Aorta (tissue), 5 donors: ENCODE measurements at regions not wholly inside any gene's neighbourhood (a gene's known extent, or its start where the extent isn't known, plus 50 kb on each side); places are given as distances from the start of the nearest gene placed in this dataset.

Experiments
- ATAC-seq: fragments of 200-7000 bp; cut with Tn5 transposase; one replicate; pipeline ENCODE4 v1.9.1; 2022; ENCODE audit warnings: moderate library complexity; ENCODE audit not compliant: low FRiP score
- DNase-seq, 2 donors: peaks; one replicate each; pipeline ENCODE4 v3.0.0-alpha.2; 2020
- H3K27ac ChIP-seq, 2 donors: one replicate each; pipeline ENCODE4 v1.5.1; 2013; ENCODE audit warnings: low read length in 2 of 2, mild to moderate bottlenecking in 2 of 2, moderate library complexity in 2 of 2, control low read depth in 1 of 2, inconsistent platforms in 1 of 2, low read depth in 1 of 2
- H3K27me3 ChIP-seq, 2 donors: one replicate each; pipeline ENCODE4 v1.6.1; 2013; ENCODE audit warnings: control low read depth in 1 of 2, low read length in 1 of 2, mild to moderate bottlenecking in 1 of 2, moderate library complexity in 1 of 2; ENCODE audit not compliant: insufficient read depth in 2 of 2, control insufficient read depth in 1 of 2
- H3K36me3 ChIP-seq, 2 donors: one replicate each; pipeline ENCODE4 v1.6.1; 2013; ENCODE audit warnings: control low read depth in 1 of 2, low read length in 1 of 2, mild to moderate bottlenecking in 1 of 2; ENCODE audit not compliant: insufficient read depth in 2 of 2, control insufficient read depth in 1 of 2
- H3K4me1 ChIP-seq, 2 donors: one replicate each; pipeline ENCODE4 v1.6.1; 2013; ENCODE audit warnings: low read length in 2 of 2, control low read depth in 1 of 2, mild to moderate bottlenecking in 1 of 2, moderate library complexity in 1 of 2; ENCODE audit not compliant: insufficient read depth in 2 of 2, control insufficient read depth in 1 of 2
- H3K4me3 ChIP-seq, 2 donors: one replicate each; pipeline ENCODE4 v1.5.1; 2013; ENCODE audit warnings: low read length in 2 of 2, control low read depth in 1 of 2, mild to moderate bottlenecking in 1 of 2
- H3K9me3 ChIP-seq: one replicate; pipeline ENCODE4 v1.6.1; 2013; ENCODE audit warnings: mild to moderate bottlenecking, low read length; ENCODE audit not compliant: control insufficient read depth
- WGBS, 2 donors: extraction: QIAGEN DNeasy Blood & Tissue Kit; methylation state at CpG; one replicate each; pipeline ENCODE4 v1.1.7; 2013; 5-methylcytosine and 5-hydroxymethylcytosine counted together
- intact Hi-C, 2 donors: fragments of 100-400 bp; cut with DNase I; formaldehyde crosslinking; loops; one replicate each; pipeline versions ENCODE4 v1.14.2 to v1.15.0; 2022
- donor health status: healthy with polysubstance abuse.
- donor health status: Bipolar disorder and iron deficiency.
- donor health status: DM: no; HTN: no; CAD: no.
- donor health status: DM: no; HTN: no; CAD: no.
- donor health status: DM: yes; HTN: yes; CAD: no.

DNA sequence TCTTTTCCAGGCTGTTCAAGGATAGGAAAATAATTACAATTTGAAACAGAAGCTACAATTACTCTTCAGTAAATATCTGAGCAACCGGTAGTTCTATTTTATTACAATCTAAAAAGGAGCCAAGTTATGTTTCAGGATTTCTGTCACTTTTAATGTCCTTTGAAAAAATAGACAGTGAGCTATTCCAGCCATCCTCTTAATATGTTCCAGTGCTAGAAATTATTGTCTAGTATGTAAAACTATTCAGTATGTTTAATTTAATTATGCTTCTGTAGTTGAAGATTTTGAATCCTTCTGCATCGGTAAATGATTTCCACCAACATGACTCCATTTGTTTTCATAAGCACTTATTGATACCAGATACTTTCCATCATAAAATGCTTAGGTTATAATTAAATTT is 129.6 kb upstream of the SEMA3D start:
- whole genome bisulfite sequencing, 2 donors, result 77% methylated on average over 2 of the region's 2 CpGs

DNA sequence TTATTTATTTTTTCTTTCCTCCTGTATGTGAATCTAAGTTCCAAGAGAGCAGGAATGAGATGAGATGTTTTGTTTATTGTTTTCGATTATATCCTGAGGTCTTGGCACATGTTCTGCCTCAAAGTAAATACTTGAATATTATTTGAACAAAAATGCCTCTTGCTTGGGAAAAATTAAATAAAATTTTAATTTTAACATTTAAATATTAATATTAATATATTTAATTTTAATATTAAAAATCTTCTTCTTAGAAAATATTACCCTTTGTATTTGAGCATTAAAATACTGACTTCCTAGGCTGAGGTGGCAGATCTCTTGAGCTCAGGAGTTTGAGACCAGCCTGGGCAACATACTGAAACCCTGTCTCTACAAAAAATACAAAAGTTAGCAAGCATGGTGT is 123.4 kb upstream of the SEMA3D start:
- Histone ChIP-seq H3K27ac (no peak overlapping the region), H3K4me1 (no peaks in the 10 kb centered on the region), H3K9me3 (no peaks in the 10 kb centered on the region), H3K4me3 (no peak overlapping the region), H3K36me3 (no peaks in the 10 kb centered on the region), H3K27me3 (no peaks in the 10 kb centered on the region)
- WGBS, 2 donors, result 88 to 95% methylated on average over 1 of the region's 1 CpG
- ATAC-seq (no peak), DNase-seq (no peak)
- intact Hi-C loops, result no loop called here

More for the DNA sequence above, 129.6 kb upstream of the SEMA3D start:
- Histone ChIP-seq H3K36me3 (no peaks in the 10 kb centered on the region), H3K27ac (no peak overlapping the region), H3K9me3 (no peaks in the 10 kb centered on the region), H3K27me3 (no peaks in the 10 kb centered on the region), H3K4me3 (no peak overlapping the region), H3K4me1 (no peaks in the 10 kb centered on the region)
- DNase-seq (no peak), ATAC-seq (no peak)
- intact Hi-C loops, result no loop called here

GRCh38 chr7:85306115-85306514 is 119.3 kb upstream of the SEMA3D start:
- Histone ChIP-seq H3K27me3 (no peaks in the 10 kb centered on the region), H3K4me1 (no peaks in the 10 kb centered on the region), H3K4me3 (no peak overlapping the region), H3K27ac (no peak overlapping the region), H3K9me3 (no peaks in the 10 kb centered on the region), H3K36me3 (no peaks in the 10 kb centered on the region)
- ATAC-seq (no peak), DNase-seq (no peak)
- intact Hi-C loops, result no loop called here
- WGBS, 2 donors, result 28 to 29% methylated on average over 2 of the region's 2 CpGs

- intact Hi-C loops, result no loop called here
- 53 to 57% methylated on average over 3 of the region's 3 CpGs for WGBS, 2 donors
- Histone ChIP-seq H3K36me3 (no peaks in the 10 kb centered on the region), H3K9me3 (no peaks in the 10 kb centered on the region), H3K4me3 (no peak overlapping the region), H3K4me1 (no peaks in the 10 kb centered on the region), H3K27me3 (peaks cover 0 to 2% of the 10 kb centered on the region in 2 donors), H3K27ac (no peak overlapping the region)
- DNase-seq (no peak), ATAC-seq (no peak)
Observed at GRCh38 chr7:85294176-85294575, 107.3 kb upstream of the SEMA3D start.

- H3K4me1 ChIP-seq, result no peaks in the 10 kb centered on the region
- ATAC-seq (no peak), DNase-seq (no peak)
- no peaks in the 10 kb centered on the region for H3K27me3 ChIP-seq
- no peak overlapping the region for H3K4me3 ChIP-seq
- H3K9me3 ChIP-seq, result no peaks in the 10 kb centered on the region
- intact Hi-C loops, result no loop called here
- H3K27ac ChIP-seq, result no peak overlapping the region
- no peaks in the 10 kb centered on the region for H3K36me3 ChIP-seq
Observed at GRCh38 chr7:85292908-85293576, 106.2 kb upstream of the SEMA3D start.

DNA sequence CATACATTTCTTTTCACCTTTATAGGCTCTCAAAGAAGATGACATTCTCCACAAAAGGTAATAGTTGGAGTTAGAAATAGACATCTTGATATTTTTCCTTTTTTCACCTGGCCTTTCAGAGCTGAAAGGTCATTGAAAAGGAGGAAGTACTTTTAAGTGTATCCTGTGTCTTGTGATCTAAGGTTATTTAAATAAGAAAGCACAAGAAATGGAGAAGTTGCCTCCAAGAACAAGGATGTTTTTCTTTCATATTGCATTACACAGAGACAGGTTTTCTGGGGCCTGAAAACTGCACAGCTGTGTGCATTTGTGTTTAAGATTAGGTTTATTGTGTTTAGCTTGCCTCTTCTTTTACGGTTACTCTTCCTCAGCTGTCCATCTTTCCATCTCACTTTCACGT is 103.4 kb upstream of the SEMA3D start:
- H3K36me3 ChIP-seq, result no peaks in the 10 kb centered on the region
- H3K4me3 ChIP-seq, result no peak overlapping the region
- DNase-seq (no peak), ATAC-seq (no peak)
- no peak overlapping the region for H3K27ac ChIP-seq
- H3K4me1 ChIP-seq, result no peaks in the 10 kb centered on the region
- H3K9me3 ChIP-seq, result no peaks in the 10 kb centered on the region
- no peaks in the 10 kb centered on the region for H3K27me3 ChIP-seq
- intact Hi-C loops, result no loop called here
- 74 to 79% methylated on average over 2 of the region's 2 CpGs for WGBS, 2 donors

DNA sequence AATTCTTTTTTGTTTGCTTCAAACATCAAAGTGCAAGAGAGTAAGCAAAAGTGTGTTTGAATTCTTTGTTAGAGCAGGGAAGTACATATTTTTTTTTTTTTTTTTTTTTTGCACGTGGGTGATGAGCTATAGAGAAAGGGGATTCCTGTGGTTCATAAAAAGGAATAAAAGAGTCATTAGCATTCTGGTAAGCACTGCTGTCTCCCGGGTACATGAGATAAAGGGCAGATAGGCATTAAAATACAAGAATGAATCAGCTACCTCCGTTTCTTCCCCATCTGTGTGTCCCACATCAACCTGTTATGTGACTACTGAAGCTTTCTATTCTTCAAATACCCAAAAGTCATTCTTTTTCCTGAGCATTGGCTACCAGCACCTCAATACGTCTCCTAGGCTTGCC is 102.4 kb upstream of the SEMA3D start:
- Histone ChIP-seq H3K36me3 (no peaks in the 10 kb centered on the region), H3K4me3 (no peak overlapping the region), H3K27me3 (no peaks in the 10 kb centered on the region), H3K9me3 (no peaks in the 10 kb centered on the region), H3K27ac (no peak overlapping the region), H3K4me1 (no peaks in the 10 kb centered on the region)
- 67 to 71% methylated on average over 4 of the region's 4 CpGs for WGBS, 2 donors
- no peak for DNase-seq
- intact Hi-C loops, result no loop called here
- no peak for ATAC-seq

DNA sequence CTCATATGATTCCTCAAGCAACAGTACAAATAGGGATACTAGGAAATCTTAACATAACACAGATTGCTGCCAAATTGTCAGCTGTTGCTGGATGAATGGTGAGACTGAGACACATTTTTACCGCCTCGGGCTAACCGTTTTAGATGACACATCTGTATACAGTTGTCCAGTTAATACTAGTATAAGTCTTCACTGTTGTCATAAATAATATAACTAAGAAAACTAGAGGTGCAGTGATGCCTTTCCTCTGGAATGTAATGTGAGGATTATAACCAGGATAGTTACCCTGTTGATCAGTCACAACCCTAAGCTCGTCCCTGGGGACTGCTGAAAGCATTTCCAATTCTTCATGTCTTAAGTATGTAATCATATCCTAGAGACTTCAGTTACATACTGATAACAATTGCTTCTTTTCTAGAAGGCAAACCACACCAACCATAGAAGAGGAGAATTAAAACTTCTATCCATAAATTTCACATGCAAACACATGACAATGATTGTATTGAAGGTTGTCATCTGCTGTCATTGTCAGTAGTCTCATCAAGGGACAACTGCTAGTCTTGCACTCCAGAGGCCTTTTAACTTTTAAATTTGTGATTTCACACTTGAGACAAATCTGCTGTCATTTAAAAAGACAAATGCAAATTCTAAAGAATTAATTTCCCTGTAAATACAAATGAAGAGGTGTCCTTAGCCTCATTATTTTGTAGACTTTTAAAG is 100.4 kb upstream of the SEMA3D start:
- Histone ChIP-seq H3K27ac (no peak overlapping the region), H3K4me1 (no peaks in the 10 kb centered on the region), H3K9me3 (no peaks in the 10 kb centered on the region), H3K27me3 (no peaks in the 10 kb centered on the region), H3K4me3 (no peak overlapping the region), H3K36me3 (no peaks in the 10 kb centered on the region)
- DNase-seq, result no peak
- no peak for ATAC-seq
- WGBS, 2 donors, result 23 to 33% methylated on average over 4 of the region's 4 CpGs
- intact Hi-C loops, result no loop called here

GRCh38 chr7:85286446-85286845 is 99.6 kb upstream of the SEMA3D start:
- 2 to 6% methylated on average over 3 of the region's 3 CpGs for WGBS, 2 donors
- Histone ChIP-seq H3K36me3 (no peaks in the 10 kb centered on the region), H3K4me1 (no peaks in the 10 kb centered on the region), H3K9me3 (no peaks in the 10 kb centered on the region), H3K27ac (no peak overlapping the region), H3K27me3 (no peaks in the 10 kb centered on the region), H3K4me3 (no peak overlapping the region)
- ATAC-seq (peak; percentile 66), DNase-seq (no peak)
- intact Hi-C loops, result no loop called here
